ENCODE measurements at regions not wholly inside any gene's neighbourhood (a gene's known extent, or its start where the extent isn't known, plus 50 kb on each side); places are given as distances from the start of the nearest gene placed in this dataset.

DNA sequence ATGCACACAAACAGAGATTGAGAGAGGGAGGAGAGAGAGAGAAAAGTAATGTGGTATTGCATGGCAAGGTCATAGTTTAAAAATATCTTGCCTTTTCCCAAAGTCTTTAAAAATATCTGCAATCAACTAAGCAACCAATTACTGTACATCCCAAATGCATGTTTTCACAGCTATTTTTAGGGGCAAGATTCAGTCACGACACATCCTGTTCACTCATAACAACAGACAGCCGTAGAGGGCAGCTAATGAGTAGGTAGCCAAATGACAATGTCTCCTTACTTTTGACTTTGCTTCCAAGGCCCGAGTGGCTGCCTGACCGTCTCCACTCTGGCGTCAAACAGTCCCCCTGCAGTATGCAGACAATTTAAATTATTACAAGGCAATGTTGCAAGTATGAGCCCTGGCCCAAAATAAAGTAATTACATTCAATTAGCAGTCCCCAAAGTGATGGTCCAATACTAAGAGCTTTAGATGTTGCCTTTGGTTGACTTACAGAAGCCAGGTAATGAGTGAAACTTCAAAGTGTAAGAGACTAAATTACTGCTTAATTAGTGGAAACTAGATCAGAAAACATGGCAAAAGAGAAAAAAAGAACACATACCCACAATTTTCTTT is 162.9 kb downstream of the MBL2 start:
- TF ChIP-seq POLR2AphosphoS5 (IDR thresholded peaks at IDR 0.05; ENCODE audit: borderline replicate concordance, low read depth, low read length) (no peak), EZH2 (IDR thresholded peaks at IDR 0.05) (no peak)
